Gastrocnemius medialis (tissue), 4 donors: ENCODE measurements at regions not wholly inside any gene's neighbourhood (a gene's known extent, or its start where the extent isn't known, plus 50 kb on each side); places are given as distances from the start of the nearest gene placed in this dataset.

Experiments used
- ATAC-seq, 2 donors: fragments of 150-250 bp; one replicate each; pipeline ENCODE4 v1.9.1; 2016
- DNase-seq, 2 donors: peaks; one replicate each; pipeline ENCODE4 v3.0.0-alpha.2; 2019
- H3K27ac ChIP-seq, 4 donors: fragments of 200-600 bp; sonication (generic); 1 replicate in 1 of 4; 2 replicates in 3 of 4; pipeline ENCODE4 v1.5.1; 2016 to 2018; ENCODE audit warnings: mild to moderate bottlenecking in 2 of 4, moderate library complexity in 1 of 4
- H3K27me3 ChIP-seq, 3 donors: fragments of 200-600 bp; sonication (generic) in 2 of 3; 1 replicate in 1 of 3; 2 replicates in 2 of 3; pipeline versions ENCODE4 v1.5.1 to v1.6.0; 2016 to 2019; ENCODE audit warnings: mild to moderate bottlenecking in 1 of 3, moderate library complexity in 1 of 3
- H3K36me3 ChIP-seq, 2 donors: fragments of 200-600 bp; sonication (generic) in 1 of 2; one replicate each; pipeline ENCODE4 v1.5.1; 2017 to 2018
- H3K4me1 ChIP-seq, 2 donors: fragments of 200-600 bp; sonication (generic) in 1 of 2; one replicate each; pipeline ENCODE4 v1.5.1; 2016 to 2017; ENCODE audit warnings: mild to moderate bottlenecking in 2 of 2
- H3K4me3 ChIP-seq, 4 donors: fragments of 200-600 bp; sonication (generic) in 3 of 4; 1 replicate in 1 of 4; 2 replicates in 3 of 4; pipeline ENCODE4 v1.5.1; 2016 to 2019; ENCODE audit warnings: mild to moderate bottlenecking in 2 of 4
- H3K9me3 ChIP-seq, 3 donors: fragments of 200-600 bp; sonication (generic) in 2 of 3; 1 replicate in 1 of 3; 2 replicates in 2 of 3; pipeline ENCODE4 v1.5.1; 2016 to 2019
- CTCF ChIP-seq, 5 experiments: fragments of 450-650 bp in 3 of 5; fragments of 200-600 bp in 2 of 5; sonication (generic) in 2 of 5; IDR thresholded peaks in 4 of 5; conservative IDR thresholded peaks in 1 of 5; 1 replicate in 4 of 5; 2 replicates in 1 of 5; pipeline ENCODE4 v1.5.1; 2016 to 2019; ENCODE audit warnings: antibody characterized with exemption in 5 of 5, mild to moderate bottlenecking in 3 of 5, moderate library complexity in 3 of 5
- POLR2A ChIP-seq, 2 donors: fragments of 450-650 bp; IDR thresholded peaks; one replicate each; pipeline ENCODE4 v1.6.1; 2017; ENCODE audit warnings: antibody characterized with exemption in 2 of 2, mild to moderate bottlenecking in 2 of 2, moderate library complexity in 2 of 2
- in situ Hi-C, 4 donors: fragments of 200-750 bp; cut with MboI; loops; one replicate each; pipeline versions ENCODE4 v1.15.0 to v1.8.0; 2017; ENCODE audit warnings: low sequenced_read_pairs in 4 of 4
- intact Hi-C: fragments of 100-400 bp; cut with DNase I; formaldehyde crosslinking; loops from one replicate; pipeline ENCODE4 v1.15.1; 2023; ENCODE audit warnings: low total_unique reads

- ATAC-seq (no peak), DNase-seq (no peak)
- Histone ChIP-seq H3K27me3 (no peaks in the 10 kb centered on the region), H3K4me1 (no peaks in the 10 kb centered on the region), H3K27ac (no peak overlapping the region), H3K36me3 (no peaks in the 10 kb centered on the region), H3K4me3 (no peak overlapping the region), H3K9me3 (no peaks in the 10 kb centered on the region)
- TF ChIP-seq CTCF (IDR thresholded peaks at IDR 0.05 in 4 of 5, conservative IDR thresholded peaks at IDR 0.05 in 1 of 5) (no peak), POLR2A (IDR thresholded peaks at IDR 0.05) (no peak)
- in situ Hi-C loops (no loop called here), intact Hi-C loops (no loop called here)
Observed at GRCh38 chr14:86646696-86647690, 1117.0 kb downstream of the FLRT2 start.

GRCh38 chr14:86646125-86646524, 1116.2 kb downstream of the FLRT2 start:
- DNase-seq (no peak), ATAC-seq (no peak)
- TF ChIP-seq POLR2A (IDR thresholded peaks at IDR 0.05) (no peak), CTCF (IDR thresholded peaks at IDR 0.05 in 4 of 5, conservative IDR thresholded peaks at IDR 0.05 in 1 of 5) (no peak)
- Histone ChIP-seq H3K27me3 (no peaks in the 10 kb centered on the region), H3K4me3 (no peak overlapping the region), H3K4me1 (no peaks in the 10 kb centered on the region), H3K36me3 (no peaks in the 10 kb centered on the region), H3K27ac (no peak overlapping the region), H3K9me3 (no peaks in the 10 kb centered on the region)
- in situ Hi-C loops, result no loop called here
- intact Hi-C loops, result no loop called here

GRCh38 chr14:86641310-86641709, 1111.4 kb downstream of the FLRT2 start:
- Histone ChIP-seq H3K4me1 (no peaks in the 10 kb centered on the region), H3K27me3 (no peaks in the 10 kb centered on the region), H3K27ac (no peak overlapping the region), H3K36me3 (no peaks in the 10 kb centered on the region), H3K9me3 (no peaks in the 10 kb centered on the region), H3K4me3 (no peak overlapping the region)
- TF ChIP-seq POLR2A (IDR thresholded peaks at IDR 0.05) (no peak), CTCF (IDR thresholded peaks at IDR 0.05 in 4 of 5, conservative IDR thresholded peaks at IDR 0.05 in 1 of 5) (no peak)
- intact Hi-C loops (no loop called here), in situ Hi-C loops (no loop called here)
- DNase-seq, result no peak
- no peak for ATAC-seq

GRCh38 chr14:86640288-86640687, 1110.3 kb downstream of the FLRT2 start:
- Histone ChIP-seq H3K27me3 (no peaks in the 10 kb centered on the region), H3K27ac (no peak overlapping the region), H3K4me3 (no peak overlapping the region), H3K36me3 (no peaks in the 10 kb centered on the region), H3K4me1 (no peaks in the 10 kb centered on the region), H3K9me3 (no peaks in the 10 kb centered on the region)
- in situ Hi-C loops, result no loop called here
- no peak for DNase-seq
- TF ChIP-seq POLR2A (IDR thresholded peaks at IDR 0.05) (no peak), CTCF (IDR thresholded peaks at IDR 0.05 in 4 of 5, conservative IDR thresholded peaks at IDR 0.05 in 1 of 5) (no peak)
- ATAC-seq, result no peak
- intact Hi-C loops, result no loop called here
